LNCaP clone FGC (cell line): ENCODE measurements at regions not wholly inside any gene's neighbourhood (a gene's known extent, or its start where the extent isn't known, plus 50 kb on each side); places are given as distances from the start of the nearest gene placed in this dataset.

ENCODE experiments used
- DNase-seq: peaks from one replicate; pipeline ENCODE4 v3.0.0-alpha.2; 2011; ENCODE audit warnings: low read depth
- H3K4me3 ChIP-seq: 2 replicates; pipeline ENCODE4 v1.5.1; 2011; ENCODE audit warnings: mild to moderate bottlenecking, low read depth, low read length, control low read depth
- CTCF ChIP-seq: IDR thresholded peaks from 2 replicates; pipeline ENCODE4 v1.5.1; 2012; ENCODE audit warnings: mild to moderate bottlenecking; ENCODE audit not compliant: control insufficient read depth, insufficient read depth; ENCODE audit errors: extremely low read depth

- no peak for DNase-seq
- TF ChIP-seq CTCF = no peak
- H3K4me3 ChIP-seq = no peak overlapping the region
Observed at GRCh38 chr10:128431506-128431905, 305.3 kb upstream of the MKI67 start.

- DNase-seq = no peak
- no peak for TF ChIP-seq CTCF
- no peak overlapping the region for H3K4me3 ChIP-seq
Observed at GRCh38 chr10:128432011-128432410, 305.8 kb upstream of the MKI67 start.

- H3K4me3 ChIP-seq = no peak overlapping the region
- no peak for DNase-seq
- no peak for TF ChIP-seq CTCF
Observed at GRCh38 chr10:128432423-128432822, 306.2 kb upstream of the MKI67 start.

- DNase-seq = no peak
- no peak overlapping the region for H3K4me3 ChIP-seq
- no peak for TF ChIP-seq CTCF
Observed at GRCh38 chr10:128435811-128436210, 309.6 kb upstream of the MKI67 start.

GRCh38 chr10:128437786-128438345 is 311.6 kb upstream of the MKI67 start:
- no peak for TF ChIP-seq CTCF
- no peak for DNase-seq
- no peak overlapping the region for H3K4me3 ChIP-seq

- no peak for DNase-seq
- H3K4me3 ChIP-seq = no peak overlapping the region
- no peak for TF ChIP-seq CTCF
Observed at GRCh38 chr10:128438417-128439063, 312.3 kb upstream of the MKI67 start.
